H1 (cell line): ENCODE measurements at regions not wholly inside any gene's neighbourhood (a gene's known extent, or its start where the extent isn't known, plus 50 kb on each side); places are given as distances from the start of the nearest gene placed in this dataset.

Experiments
- CTCF ChIA-PET: fragments of 300-600 bp; sonication (Branson Sonifier 250); formaldehyde crosslinking; loops from one replicate; lab custom pipeline; 2021; ENCODE audit not compliant: partially characterized antibody; lab: Charles Lee
- POLR2A ChIA-PET: fragments of 300-600 bp; sonication (Branson Sonifier 250); formaldehyde crosslinking; loops from one replicate; lab custom pipeline; 2021; ENCODE audit warnings: inconsistent platforms; ENCODE audit not compliant: partially characterized antibody; lab: Charles Lee
- DNase-seq, 2 experiments: peaks; one replicate each; pipeline versions ENCODE4 v3.0.0 to v3.0.0-alpha.2; 2010 to 2022; ENCODE audit warnings: low spot score in 2 of 2, low read depth in 1 of 2, mixed read lengths in 1 of 2
- FAIRE-seq: peaks from 2 replicates; lab custom pipeline; 2011; peaks lifted over from hg19 to GRCh38; lab: Jason Lieb, UNC
- H2AFZ ChIP-seq: 2 replicates; pipeline ENCODE4 v1.8.1; 2012; ENCODE audit warnings: low read length, inconsistent platforms
- H2AK5ac ChIP-seq: 2 replicates; pipeline ENCODE4 v1.6.1; 2013; ENCODE audit warnings: low read depth, low read length
- H2BK120ac ChIP-seq: replicated peaks from 2 replicates; pipeline ENCODE3; 2013; ENCODE audit warnings: low read depth, low read length, inconsistent platforms
- H2BK12ac ChIP-seq: 2 replicates; pipeline ENCODE4 v1.6.1; 2013; ENCODE audit warnings: low read depth, low read length
- H2BK15ac ChIP-seq: 2 replicates; pipeline ENCODE4 v1.6.1; 2013; ENCODE audit warnings: low read length
- H2BK20ac ChIP-seq: 2 replicates; pipeline ENCODE4 v1.6.1; 2013; ENCODE audit warnings: low read length
- H2BK5ac ChIP-seq: 2 replicates; pipeline ENCODE4 v1.6.1; 2013; ENCODE audit warnings: low read depth, low read length
- H3K14ac ChIP-seq: 2 replicates; pipeline ENCODE4 v1.6.1; 2013; ENCODE audit warnings: inconsistent platforms; ENCODE audit not compliant: insufficient read length
- H3K18ac ChIP-seq: 2 replicates; pipeline ENCODE4 v1.6.1; 2013; ENCODE audit warnings: low read length; ENCODE audit errors: extremely low read depth
- H3K23ac ChIP-seq: 2 replicates; pipeline ENCODE4 v1.6.1; 2013; ENCODE audit warnings: inconsistent platforms; ENCODE audit not compliant: insufficient read length
- H3K23me2 ChIP-seq: 2 replicates; pipeline ENCODE4 v1.6.1; 2013; ENCODE audit warnings: low read depth, low read length
- H3K27ac ChIP-seq: 2 replicates; pipeline ENCODE4 v1.6.1; 2011; ENCODE audit warnings: low read depth, low read length, inconsistent platforms
- H3K27me3 ChIP-seq, 4 experiments: replicated peaks in 1 of 4; 1 replicate in 1 of 4; 2 replicates in 3 of 4; pipeline versions ENCODE4 v1.6.1 to v1.8.1; 2011 to 2013; ENCODE audit warnings: low read length in 3 of 4, mild to moderate bottlenecking in 3 of 4, inconsistent platforms in 2 of 4, mixed read lengths in 2 of 4, moderate library complexity in 1 of 4; ENCODE audit not compliant: control insufficient read depth in 3 of 4, insufficient read depth in 3 of 4; ENCODE audit errors: extremely low read depth in 1 of 4
- H3K36me3 ChIP-seq, 4 experiments: 2 replicates each; pipeline versions ENCODE4 v1.6.1 to v1.8.1; 2011 to 2013; ENCODE audit warnings: mild to moderate bottlenecking in 4 of 4, low read length in 3 of 4, moderate library complexity in 2 of 4, control low read depth in 1 of 4, inconsistent platforms in 1 of 4; ENCODE audit not compliant: insufficient read depth in 4 of 4, control insufficient read depth in 2 of 4
- H3K4ac ChIP-seq: replicated peaks from 2 replicates; pipeline ENCODE3; 2013; ENCODE audit warnings: low read length, low read depth, mixed read lengths, inconsistent platforms; ENCODE audit not compliant: insufficient read length
- H3K4me1 ChIP-seq, 4 experiments: replicated peaks in 1 of 4; 1 replicate in 1 of 4; 2 replicates in 3 of 4; pipeline versions ENCODE4 v1.6.1 to v1.8.1; 2011 to 2013; ENCODE audit warnings: low read length in 3 of 4, inconsistent platforms in 2 of 4, mixed read lengths in 1 of 4; ENCODE audit not compliant: insufficient read depth in 4 of 4, control insufficient read depth in 3 of 4
- H3K4me2 ChIP-seq, 2 experiments: 2 replicates each; pipeline versions ENCODE4 v1.6.1 to v1.8.1; 2011 to 2013; ENCODE audit warnings: low read depth in 2 of 2, low read length in 2 of 2, control low read depth in 1 of 2, inconsistent platforms in 1 of 2, mild to moderate bottlenecking in 1 of 2; ENCODE audit not compliant: insufficient read depth in 1 of 2
- H3K4me3 ChIP-seq, 4 experiments: fragments of 200-600, 300-600 bp in 1 of 4; sonication (generic), shearing (Covaris generic), sonication (Bioruptor Twin) in 1 of 4; 2 replicates each; pipeline versions ENCODE4 v1.5.1 to v1.8.1; 2011 to 2016; ENCODE audit warnings: low read length in 4 of 4, low read depth in 3 of 4, control low read depth in 2 of 4, inconsistent platforms in 2 of 4, mild to moderate bottlenecking in 2 of 4, mixed read lengths in 1 of 4, moderate library complexity in 1 of 4; ENCODE audit not compliant: insufficient read depth in 2 of 4; ENCODE audit errors: extremely low read depth in 1 of 4
- H3K56ac ChIP-seq: replicated peaks from 2 replicates; pipeline ENCODE3; 2013; ENCODE audit warnings: low read depth, mild to moderate bottlenecking, mixed read lengths, low read length, inconsistent platforms; ENCODE audit not compliant: insufficient read length
- H3K79me1 ChIP-seq: 2 replicates; pipeline ENCODE4 v1.6.1; 2013; ENCODE audit warnings: low read depth, low read length, control low read depth
- H3K79me2 ChIP-seq, 2 experiments: 2 replicates each; pipeline versions ENCODE4 v1.6.1 to v1.8.1; 2012 to 2013; ENCODE audit warnings: low read length in 2 of 2, mild to moderate bottlenecking in 2 of 2, inconsistent platforms in 1 of 2; ENCODE audit not compliant: insufficient read depth in 2 of 2, control insufficient read depth in 1 of 2
- H3K9ac ChIP-seq, 4 experiments: replicated peaks in 1 of 4; 1 replicate in 1 of 4; 2 replicates in 3 of 4; pipeline versions ENCODE4 v1.6.1 to v1.8.1; 2011 to 2013; ENCODE audit warnings: low read depth in 3 of 4, low read length in 3 of 4, control low read depth in 2 of 4, mild to moderate bottlenecking in 2 of 4, moderate library complexity in 2 of 4, inconsistent platforms in 1 of 4; ENCODE audit errors: extremely low read depth in 1 of 4
- H3K9me3 ChIP-seq, 2 experiments: 2 replicates each; pipeline versions ENCODE4 v1.6.1 to v1.8.1; 2012 to 2013; ENCODE audit warnings: mild to moderate bottlenecking in 2 of 2, moderate library complexity in 2 of 2, control low read depth in 1 of 2, inconsistent platforms in 1 of 2, low read depth in 1 of 2, low read length in 1 of 2, mixed read lengths in 1 of 2; ENCODE audit not compliant: insufficient read depth in 2 of 2
- H4K20me1 ChIP-seq, 2 experiments: replicated peaks in 1 of 2; 2 replicates each; pipeline versions ENCODE3 to v1.8.1; 2011 to 2013; ENCODE audit warnings: inconsistent platforms in 2 of 2, low read length in 2 of 2, mild to moderate bottlenecking in 1 of 2; ENCODE audit not compliant: insufficient read depth in 2 of 2, control insufficient read depth in 1 of 2
- H4K5ac ChIP-seq: 2 replicates; pipeline ENCODE4 v1.6.1; 2013; ENCODE audit warnings: low read length, low read depth, mixed read lengths, inconsistent platforms; ENCODE audit not compliant: insufficient read length
- H4K8ac ChIP-seq: 2 replicates; pipeline ENCODE4 v1.8.0; 2013; ENCODE audit warnings: mild to moderate bottlenecking, moderate library complexity, low read length, inconsistent platforms; ENCODE audit not compliant: insufficient read depth; ENCODE audit errors: extremely low read depth
- H4K91ac ChIP-seq: replicated peaks from 2 replicates; pipeline ENCODE3; 2013; ENCODE audit warnings: low read length, mixed read lengths, inconsistent platforms; ENCODE audit not compliant: insufficient read length
- BACH1 ChIP-seq: IDR thresholded peaks from 2 replicates; pipeline ENCODE4 v1.6.1; 2012; ENCODE audit warnings: low read length, improper control_type of control experiment
- CBX5 ChIP-seq: fragments of 300-800, 300-1000 bp; sonication (generic); IDR thresholded peaks from 2 replicates; pipeline ENCODE4 v1.7.1; 2016; ENCODE audit warnings: antibody characterized with exemption, low read length, low read depth
- CTBP2 ChIP-seq: IDR thresholded peaks from 2 replicates; pipeline ENCODE4 v1.7.0; 2011; ENCODE audit warnings: borderline replicate concordance, mild to moderate bottlenecking, moderate library complexity, mixed read lengths, low read length; ENCODE audit not compliant: insufficient read depth, insufficient read length
- KDM1A ChIP-seq: fragments of 200-600, 300-600 bp; sonication (generic); IDR thresholded peaks from 2 replicates; pipeline ENCODE4 v1.7.1; 2016; ENCODE audit warnings: mild to moderate bottlenecking, low read length, borderline replicate concordance
- NANOG ChIP-seq: IDR thresholded peaks from 2 replicates; pipeline ENCODE4 v1.6.1; 2011; ENCODE audit warnings: low read length, low read depth, mild to moderate bottlenecking, inconsistent platforms; ENCODE audit not compliant: insufficient read depth, poor library complexity, severe bottlenecking
- USF2 ChIP-seq: IDR thresholded peaks from 2 replicates; pipeline ENCODE4 v1.6.1; 2011; ENCODE audit warnings: low read length, improper control_type of control experiment
- ZNF274 ChIP-seq: IDR thresholded peaks from 2 replicates; pipeline ENCODE4 v1.7.0; 2012; ENCODE audit warnings: low read length, borderline replicate concordance; ENCODE audit errors: extremely low read depth
- WGBS, 2 experiments: shearing (Covaris generic) in 1 of 2; methylation state at CpG; one replicate each; pipeline versions ENCODE4 v1.1.6 to v1.1.7; 2013 to 2015; ENCODE audit warnings: low lambda C conversion rate in 2 of 2, mixed read lengths in 2 of 2, inconsistent platforms in 1 of 2, low coverage in 1 of 2, missing lambda C conversion rate in 1 of 2; ENCODE audit not compliant: insufficient replicate concordance in 2 of 2, insufficient coverage in 1 of 2, insufficient read length in 1 of 2; ENCODE audit errors: extremely low coverage in 1 of 2, missing lambda C conversion rate in 1 of 2; 5-methylcytosine and 5-hydroxymethylcytosine counted together

GRCh38 chr14:56044196-56044595, 74.0 kb upstream of the PELI2 start:
- no peak overlapping the region for H2BK15ac ChIP-seq
- no peak overlapping the region for H3K56ac ChIP-seq
- H3K79me2 ChIP-seq, result no peaks in the 10 kb centered on the region
- H3K79me1 ChIP-seq, result no peaks in the 10 kb centered on the region
- CTCF ChIA-PET, result interaction anchor here (0.6 to 1.4 kb wide), 3 partner anchors 49 to 296 kb away, joined by 3 read pairs; no protein-coding TSS in a partner anchor
- no peak overlapping the region for H2BK20ac ChIP-seq
- H3K9me3 ChIP-seq, result no peaks in the 10 kb centered on the region
- no peak for DNase-seq
- H2BK5ac ChIP-seq, result no peak overlapping the region
- no peaks in the 10 kb centered on the region for H3K27me3 ChIP-seq
- no peak overlapping the region for H3K23ac ChIP-seq
- H3K4me2 ChIP-seq, result no peak overlapping the region
- no peak overlapping the region for H3K14ac ChIP-seq
- H3K18ac ChIP-seq, result no peak overlapping the region
- H3K23me2 ChIP-seq, result no peaks in the 10 kb centered on the region
- H3K27ac ChIP-seq, result no peak overlapping the region
- H2AK5ac ChIP-seq, result no peak overlapping the region
- 81% methylated on average over 2 of the region's 2 CpGs; no CpG with 5 or more reads in 1 of the 2 experiments for WGBS, 2 experiments
- FAIRE-seq, result no peak
- H4K5ac ChIP-seq, result no peak overlapping the region
- H4K91ac ChIP-seq, result no peak overlapping the region
- H3K4me3 ChIP-seq, result no peak overlapping the region
- H3K4ac ChIP-seq, result no peak overlapping the region
- TF ChIP-seq NANOG (no peak), CTBP2 (no peak), KDM1A (no peak), BACH1 (no peak), ZNF274 (no peak), USF2 (no peak), CBX5 (no peak)
- TF ChIP-seq, all 59 proteins: peak for 0
- H2BK12ac ChIP-seq, result no peak overlapping the region
- no peaks in the 10 kb centered on the region for H3K36me3 ChIP-seq
- H2AFZ ChIP-seq, result no peak overlapping the region
- H4K20me1 ChIP-seq, result no peaks in the 10 kb centered on the region
- H2BK120ac ChIP-seq, result no peak overlapping the region
- POLR2A ChIA-PET, result no interaction called here
- H3K4me1 ChIP-seq, result no peaks in the 10 kb centered on the region
- no peak overlapping the region for H4K8ac ChIP-seq
- H3K9ac ChIP-seq, result no peak overlapping the region
